GM04504 (cell line): ENCODE measurements at regions not wholly inside any gene's neighbourhood (a gene's known extent, or its start where the extent isn't known, plus 50 kb on each side); places are given as distances from the start of the nearest gene placed in this dataset.
"Not testable (repeated sequence)": the region's sequence is repeated elsewhere in the genome, so short reads cannot be mapped to it uniquely, and the experiment has no call there.

Source experiments
- DNase-seq: peaks from one replicate; pipeline ENCODE4 v3.0.0-alpha.2; 2012; ENCODE audit warnings: low read depth

DNA sequence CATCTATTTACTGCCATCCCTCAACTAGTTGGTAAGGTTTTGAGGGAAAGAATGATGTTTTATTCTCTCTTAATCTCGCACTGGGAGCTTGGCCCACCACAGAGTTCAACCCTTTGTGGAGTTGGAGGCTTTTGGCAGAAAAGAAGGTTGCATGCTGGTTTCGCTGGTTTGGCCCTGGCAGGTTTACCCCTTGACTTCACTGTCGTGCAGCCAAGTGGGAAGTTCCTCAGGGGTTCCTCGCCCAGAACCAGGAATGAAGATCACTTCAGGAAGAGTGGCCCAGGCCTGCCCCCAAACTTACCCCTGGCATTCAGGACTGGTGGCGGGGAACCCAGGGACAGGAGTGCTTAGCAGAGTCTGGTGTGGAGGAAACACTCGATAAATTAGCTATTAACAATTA, 103.1 kb upstream of the LYZL2 start:
- DNase-seq: no peak

GRCh38 chr10:30731963-30732362, 102.4 kb upstream of the LYZL2 start:
- no peak for DNase-seq

GRCh38 chr10:30730306-30730705, 100.8 kb upstream of the LYZL2 start:
- DNase-seq: no peak

GRCh38 chr10:30728766-30729165, 99.2 kb upstream of the LYZL2 start:
- DNase-seq: no peak

DNA sequence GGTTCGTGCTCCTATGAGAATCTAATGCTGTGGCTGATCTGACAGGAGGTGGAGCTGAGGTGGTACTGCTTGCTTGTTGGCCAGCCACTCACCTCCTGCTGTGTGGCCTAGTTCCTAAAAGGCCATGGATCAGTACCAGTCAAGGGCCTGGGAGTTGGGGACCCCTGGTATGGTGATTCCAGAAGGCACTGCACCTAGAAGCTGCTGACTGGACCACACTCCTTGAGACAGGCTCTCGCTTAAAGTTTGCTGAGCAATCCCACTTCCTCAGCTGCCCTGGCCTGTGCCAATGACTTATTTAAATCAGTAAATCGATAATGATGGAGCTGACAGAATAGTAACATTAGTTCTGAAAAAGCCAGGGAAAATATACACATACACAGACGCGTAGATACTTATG, 98.6 kb upstream of the LYZL2 start:
- DNase-seq: no peak

- DNase-seq: no peak
These were observed 98.0 kb upstream of the LYZL2 start for GRCh38 chr10:30727524-30727923.

DNA sequence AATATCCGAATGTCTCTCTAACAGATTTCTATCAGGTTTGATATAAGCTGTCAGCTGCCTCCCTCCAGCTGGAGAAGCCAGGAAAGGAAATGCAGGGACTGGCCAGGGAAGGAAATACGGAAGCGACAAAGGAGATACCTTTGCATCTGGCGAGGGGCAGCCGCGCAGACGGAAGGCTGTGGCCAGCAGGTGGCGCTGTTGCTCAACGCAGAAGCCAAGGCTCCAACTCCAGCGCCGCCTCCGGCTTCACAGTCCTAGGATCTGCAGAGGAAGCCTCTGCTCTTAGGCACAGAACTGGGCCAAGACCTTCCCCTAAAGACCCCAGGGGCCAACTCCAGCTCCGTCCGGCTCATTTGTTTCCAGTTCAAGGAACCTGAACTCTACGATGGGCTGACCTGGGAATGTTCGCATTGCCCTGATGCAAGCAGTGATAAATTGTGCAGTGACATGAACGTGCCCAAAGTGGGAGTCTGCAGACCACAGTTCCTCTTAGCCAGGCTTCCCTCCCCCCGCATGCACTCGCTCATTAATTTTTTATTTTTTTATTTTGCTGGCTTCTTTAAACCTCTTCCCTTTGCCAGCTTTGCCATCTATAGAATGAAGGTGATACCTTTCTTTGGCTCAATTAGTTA, 97.3 kb upstream of the LYZL2 start:
- not testable (repeated sequence) for DNase-seq

GRCh38 chr10:30725661-30726060, 96.1 kb upstream of the LYZL2 start:
- no peak for DNase-seq

DNA sequence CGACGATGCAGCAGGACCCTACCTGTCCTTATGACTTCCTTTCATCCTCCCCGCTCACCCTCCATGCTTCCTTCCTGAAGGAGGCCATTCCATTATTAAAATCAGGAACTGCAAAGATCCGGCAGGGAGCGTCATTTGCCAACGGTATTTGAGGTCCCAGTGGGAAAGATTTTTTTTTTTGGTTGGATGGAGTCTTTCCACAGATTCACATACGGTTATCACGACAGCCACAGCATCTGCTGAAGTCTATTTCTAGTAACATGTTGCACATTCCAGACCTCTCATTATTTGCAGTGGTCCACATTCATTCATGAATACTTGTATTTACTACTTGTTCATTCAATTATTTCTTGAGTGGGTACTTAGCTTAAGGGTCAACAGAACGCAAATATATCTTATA, 94.7 kb upstream of the LYZL2 start:
- DNase-seq: no peak

GRCh38 chr10:30722956-30723620, 93.5 kb upstream of the LYZL2 start:
- no peak for DNase-seq

DNA sequence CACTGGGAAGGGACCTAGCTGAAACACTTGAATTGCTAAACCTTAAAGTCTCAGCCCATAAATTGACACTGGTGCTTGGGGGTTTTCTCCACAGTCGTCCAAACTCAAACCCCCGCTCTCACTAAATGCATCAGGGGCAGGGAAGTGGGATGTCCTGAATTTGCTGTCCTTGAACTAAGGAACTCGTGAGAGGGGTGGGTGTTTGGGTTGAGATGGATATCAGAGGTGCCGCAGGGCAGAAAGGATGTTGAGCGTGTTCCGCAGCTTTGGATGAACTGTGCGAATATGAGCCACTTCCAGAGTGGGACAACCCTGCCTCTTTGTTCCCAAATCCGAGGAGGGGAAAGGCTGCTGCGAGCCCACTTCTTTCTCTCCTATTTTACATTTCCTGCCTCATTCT, 90.3 kb upstream of the LYZL2 start:
- no peak for DNase-seq

GRCh38 chr10:30709700-30710358, 80.3 kb upstream of the LYZL2 start:
- no peak for DNase-seq

DNA sequence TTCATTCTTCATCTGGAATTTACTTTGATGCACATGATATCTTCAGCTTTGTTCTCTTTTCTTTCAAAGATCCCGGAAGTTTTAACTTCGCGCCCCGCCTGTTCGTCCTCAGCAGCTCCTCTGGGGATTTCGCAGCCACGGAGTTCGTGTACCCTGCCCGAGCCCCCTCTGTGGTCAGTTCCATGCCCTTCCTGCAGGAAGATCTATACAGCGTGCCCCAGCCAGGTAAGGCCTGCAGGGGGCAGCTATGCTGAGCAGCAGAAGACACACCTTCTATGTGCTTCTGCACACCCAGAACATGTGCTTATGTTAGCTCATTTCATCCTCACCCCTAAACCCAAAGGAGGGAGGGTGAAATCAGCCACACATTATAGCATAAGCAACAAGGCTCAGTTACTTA, 79.7 kb upstream of the LYZL2 start:
- no peak for DNase-seq

DNA sequence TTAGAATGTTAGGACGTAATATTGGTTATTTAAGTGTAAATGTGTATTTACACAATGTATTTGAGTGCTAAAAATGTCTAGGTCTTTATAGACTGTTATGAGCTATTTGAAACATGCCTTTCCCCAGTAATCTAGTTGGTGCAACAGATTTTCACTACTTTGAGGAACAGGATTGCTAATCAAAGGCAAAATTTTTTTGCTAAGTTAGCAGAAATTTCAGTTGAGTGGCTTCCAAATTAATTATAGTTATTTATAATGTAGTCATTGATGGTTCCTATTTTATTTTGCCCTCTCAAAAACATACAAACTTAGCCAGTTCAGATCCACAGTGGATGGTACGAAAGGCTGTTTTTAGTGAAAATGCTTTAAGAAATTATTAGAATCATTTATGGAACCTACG, 78.7 kb upstream of the LYZL2 start:
- no peak for DNase-seq

DNA sequence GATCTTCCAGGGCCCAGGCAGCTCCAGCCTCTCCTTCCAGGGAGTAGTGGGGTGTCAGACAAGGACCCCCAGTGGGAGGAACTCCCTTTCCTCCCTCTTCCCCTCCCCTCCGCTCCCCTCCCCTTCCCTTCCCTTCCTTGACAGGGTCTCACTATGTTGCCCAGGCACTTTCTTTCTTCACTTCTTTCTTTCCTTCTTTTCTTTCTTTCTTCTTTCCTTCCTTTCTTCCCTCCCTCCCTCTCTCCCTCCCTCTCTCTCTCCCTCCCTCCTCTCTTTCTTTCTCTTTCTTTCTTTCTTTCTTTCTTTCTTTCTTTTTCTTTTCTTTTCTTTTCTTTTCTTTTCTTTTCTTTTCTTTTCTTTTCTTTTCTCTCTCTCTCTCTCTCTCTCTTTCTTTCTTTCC, 76.6 kb upstream of the LYZL2 start:
- not testable (repeated sequence) for DNase-seq

GRCh38 chr10:30705625-30706149, 76.1 kb upstream of the LYZL2 start:
- DNase-seq: no peak

DNA sequence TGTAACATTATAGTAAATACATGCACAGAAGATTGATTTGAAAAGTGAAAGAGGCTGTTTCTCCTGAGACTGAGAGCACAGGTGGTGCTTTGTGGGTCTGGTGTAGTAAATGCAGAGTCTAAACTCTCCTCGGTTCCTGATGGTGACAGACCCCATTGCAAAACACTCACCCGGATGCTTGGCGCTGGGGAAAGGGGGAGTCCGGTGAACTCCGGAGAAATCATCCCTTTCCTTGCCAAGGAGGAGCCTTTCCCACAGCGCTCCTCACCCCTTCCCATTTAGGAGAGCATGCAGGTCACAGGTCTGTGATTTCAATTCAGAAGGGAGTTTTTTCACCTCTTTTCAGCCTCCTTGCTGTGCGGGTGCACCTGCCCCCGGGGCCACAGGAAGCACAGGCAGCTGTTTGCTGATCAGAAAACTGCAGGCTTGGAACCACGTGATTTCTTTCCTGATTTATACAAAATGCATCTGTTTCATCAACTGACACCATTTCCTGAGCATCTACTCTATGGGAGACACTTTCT, 75.6 kb upstream of the LYZL2 start:
- no peak for DNase-seq

DNA sequence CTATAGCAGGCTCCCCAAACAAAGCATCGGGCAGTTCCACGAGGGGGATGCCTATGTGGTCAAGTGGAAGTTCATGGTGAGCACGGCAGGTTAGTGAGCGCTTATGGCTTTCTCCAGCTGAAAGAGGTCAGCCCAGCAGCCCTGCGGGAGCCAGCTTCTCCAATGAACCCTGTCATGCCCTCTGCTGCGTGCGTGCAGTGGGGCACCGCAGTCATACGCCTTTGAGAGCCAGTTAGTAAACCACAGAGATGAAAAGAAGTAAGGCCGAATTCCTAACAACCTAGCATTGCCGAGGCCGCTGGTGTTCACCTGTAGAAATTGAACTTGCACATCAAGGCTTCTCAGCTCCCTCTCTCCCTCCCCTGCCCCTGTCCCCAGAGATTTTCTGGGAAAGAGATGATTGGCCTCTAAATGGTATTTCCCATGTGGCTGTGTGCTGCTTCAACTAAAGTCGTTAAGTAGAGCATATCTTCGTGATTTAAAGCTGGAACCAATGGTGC, 75.1 kb upstream of the LYZL2 start:
- not testable (repeated sequence) for DNase-seq

GRCh38 chr10:30704026-30704600, 74.6 kb upstream of the LYZL2 start:
- DNase-seq: no peak

DNA sequence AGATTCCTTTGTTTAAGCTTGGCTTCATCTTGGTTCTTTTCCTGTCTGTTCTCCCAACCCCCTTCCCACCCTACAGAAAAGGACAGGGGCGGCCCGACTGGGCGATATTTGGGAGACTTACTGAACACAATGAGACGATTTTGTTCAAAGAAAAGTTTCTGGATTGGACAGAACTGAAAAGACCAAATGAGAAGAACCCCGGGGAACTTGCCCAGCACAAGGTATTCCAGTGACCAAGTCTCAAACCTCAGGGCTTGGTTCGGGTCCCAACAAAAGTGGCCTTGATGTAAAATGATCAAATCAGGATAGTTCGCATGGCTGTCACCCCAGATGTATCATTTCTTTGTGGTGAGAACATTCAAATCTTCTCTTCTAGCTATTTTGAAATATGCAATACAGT, 73.9 kb upstream of the LYZL2 start:
- not testable (repeated sequence) for DNase-seq

GRCh38 chr10:30702860-30703259, 73.3 kb upstream of the LYZL2 start:
- DNase-seq: no peak

DNA sequence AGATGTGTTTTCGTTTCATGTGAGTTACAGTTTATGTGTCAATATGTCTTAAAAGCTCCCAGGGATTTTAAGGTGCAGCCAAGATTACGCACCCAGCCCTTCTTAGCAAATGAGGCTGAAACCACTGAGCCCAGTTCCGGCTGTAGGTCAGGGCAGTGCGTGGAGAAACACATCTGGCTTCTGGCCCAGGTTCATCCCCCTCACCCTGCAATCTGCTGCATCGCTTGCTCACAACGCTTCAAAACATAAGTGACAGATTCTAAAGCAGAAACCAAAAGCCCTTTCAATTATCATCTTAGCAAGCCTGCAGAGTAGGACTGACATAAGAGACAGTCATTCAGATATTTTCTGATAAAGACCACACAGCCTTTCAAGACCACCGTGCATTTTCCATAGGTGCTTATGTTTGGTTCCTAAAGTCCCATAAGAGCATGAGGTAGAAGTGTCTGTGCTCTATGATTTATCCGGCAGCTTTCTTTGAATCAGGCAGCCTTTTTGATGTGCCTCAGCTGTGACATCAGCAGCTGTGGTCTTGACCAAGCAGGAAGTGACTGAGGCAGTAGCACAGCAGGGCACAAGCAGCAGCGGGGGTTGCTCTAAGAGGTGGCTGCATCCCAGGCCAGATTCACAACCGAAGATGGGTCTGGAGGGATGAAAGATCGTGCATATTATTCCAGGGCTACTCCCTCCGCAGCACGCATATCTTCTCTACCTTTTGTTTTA, 72.1 kb upstream of the LYZL2 start:
- no peak for DNase-seq
